ENCODE measurements at regions not wholly inside any gene's neighbourhood (a gene's known extent, or its start where the extent isn't known, plus 50 kb on each side); places are given as distances from the start of the nearest gene placed in this dataset.

DNA sequence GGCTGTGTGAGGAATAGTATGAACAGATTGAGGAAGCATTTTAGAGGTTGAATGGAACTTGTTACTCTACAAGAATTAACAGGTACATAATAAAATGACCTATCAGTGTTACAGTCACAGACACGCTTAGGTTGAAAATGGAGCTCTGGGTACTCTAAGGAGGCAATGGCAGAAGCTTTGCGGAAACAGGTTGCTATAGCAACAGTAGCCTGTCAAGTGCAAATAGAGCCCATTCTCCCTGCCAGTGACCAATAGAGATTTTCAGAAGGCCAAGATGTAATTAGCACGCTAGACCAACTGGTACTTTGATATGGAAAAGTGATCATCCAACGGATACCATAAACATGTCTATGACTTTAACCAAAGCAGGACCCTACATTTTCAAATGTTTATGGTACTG lies 148.5 kb upstream of the FREM2 start:
- H3K27me3 Mint-ChIP-seq (ENCODE audit: low read depth in 3 of 3) = peaks cover 0 to 2% (median 0%) of the 10 kb centered on the region in 3 donors
- Histone ChIP-seq H2AFZ (ENCODE audit: insufficient read depth, low read depth, low read length, poor library complexity, severe bottlenecking) (no peak overlapping the region), H4K20me1 (ENCODE audit: insufficient read depth, low read length) (no peaks in the 10 kb centered on the region), H3K9ac (ENCODE audit: insufficient read depth, low read length, poor library complexity, severe bottlenecking) (no peak overlapping the region), H3K27me3 (ENCODE audit: control insufficient read depth in 2 of 2, insufficient read depth in 2 of 2, low read length in 2 of 2) (no peaks in the 10 kb centered on the region), H3K79me2 (ENCODE audit: insufficient read depth, low read length) (no peaks in the 10 kb centered on the region), H3K27ac (ENCODE audit: low read depth in 1 of 2, low read length in 2 of 2) (no peak overlapping the region), H3K9me3 (replicated peaks in 1 of 2; ENCODE audit: control insufficient read depth in 1 of 2, insufficient read depth in 1 of 2, low read length in 2 of 2) (no peaks in the 10 kb centered on the region), H3K4me3 (replicated peaks in 1 of 3; ENCODE audit: low read depth in 2 of 3, low read length in 3 of 3) (no peak overlapping the region), H3K4me2 (replicated peaks; ENCODE audit: extremely low read depth, low read length, poor library complexity, severe bottlenecking) (no peak overlapping the region), H3K36me3 (replicated peaks in 1 of 2; ENCODE audit: control insufficient read depth in 1 of 2, insufficient read depth in 2 of 2, low read length in 2 of 2) (no peaks in the 10 kb centered on the region), H3K4me1 (ENCODE audit: control insufficient read depth in 1 of 2, insufficient read depth in 2 of 2, low read length in 2 of 2) (no peaks in the 10 kb centered on the region)
- intact Hi-C loops (cut with micrococcal nuclease) = no loop called here
- no peaks in the 10 kb centered on the region for H3K36me3 Mint-ChIP-seq
- no peak for DNase-seq
- TF ChIP-seq, protein P1, sequence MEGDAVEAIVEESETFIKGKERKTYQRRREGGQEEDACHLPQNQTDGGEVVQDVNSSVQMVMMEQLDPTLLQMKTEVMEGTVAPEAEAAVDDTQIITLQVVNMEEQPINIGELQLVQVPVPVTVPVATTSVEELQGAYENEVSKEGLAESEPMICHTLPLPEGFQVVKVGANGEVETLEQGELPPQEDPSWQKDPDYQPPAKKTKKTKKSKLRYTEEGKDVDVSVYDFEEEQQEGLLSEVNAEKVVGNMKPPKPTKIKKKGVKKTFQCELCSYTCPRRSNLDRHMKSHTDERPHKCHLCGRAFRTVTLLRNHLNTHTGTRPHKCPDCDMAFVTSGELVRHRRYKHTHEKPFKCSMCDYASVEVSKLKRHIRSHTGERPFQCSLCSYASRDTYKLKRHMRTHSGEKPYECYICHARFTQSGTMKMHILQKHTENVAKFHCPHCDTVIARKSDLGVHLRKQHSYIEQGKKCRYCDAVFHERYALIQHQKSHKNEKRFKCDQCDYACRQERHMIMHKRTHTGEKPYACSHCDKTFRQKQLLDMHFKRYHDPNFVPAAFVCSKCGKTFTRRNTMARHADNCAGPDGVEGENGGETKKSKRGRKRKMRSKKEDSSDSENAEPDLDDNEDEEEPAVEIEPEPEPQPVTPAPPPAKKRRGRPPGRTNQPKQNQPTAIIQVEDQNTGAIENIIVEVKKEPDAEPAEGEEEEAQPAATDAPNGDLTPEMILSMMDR (IDR thresholded peaks at IDR 0.05) = no peak
- no peaks in the 10 kb centered on the region for H3K4me1 Mint-ChIP-seq
- WGBS (ENCODE audit: insufficient coverage) = 0% methylated on average over 1 of the region's 4 CpGs
- H3K9me3 Mint-ChIP-seq = peaks cover 0 to 3% (median 0%) of the 10 kb centered on the region in 7 donors
- no peak overlapping the region for H3K4me3 Mint-ChIP-seq
- H3K27ac Mint-ChIP-seq = no peak overlapping the region

DNA sequence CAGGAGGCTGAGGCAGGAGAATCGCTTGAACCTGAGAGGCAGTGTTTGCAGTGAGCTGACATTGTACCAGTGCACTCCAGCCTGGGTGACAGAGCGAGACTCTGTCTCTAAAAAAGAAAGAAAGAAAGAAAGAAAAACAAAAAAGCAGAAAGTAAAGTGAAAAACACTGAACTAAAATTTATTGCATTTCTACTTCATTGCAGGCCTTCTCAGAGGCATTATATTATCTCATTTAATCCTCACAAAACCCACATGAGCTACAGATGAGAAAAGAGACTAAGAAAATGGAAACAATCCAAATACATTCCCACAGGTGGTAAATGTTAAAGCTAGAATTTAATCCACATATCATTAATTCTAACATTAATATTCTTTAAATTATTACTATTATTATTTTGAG lies 147.2 kb upstream of the FREM2 start:
- no peak overlapping the region for H3K9ac ChIP-seq (ENCODE audit: insufficient read depth, low read length, poor library complexity, severe bottlenecking)
- no peaks in the 10 kb centered on the region for H3K79me2 ChIP-seq (ENCODE audit: insufficient read depth, low read length)
- H3K27me3 ChIP-seq (ENCODE audit: control insufficient read depth in 2 of 2, insufficient read depth in 2 of 2, low read length in 2 of 2) = no peaks in the 10 kb centered on the region
- no peaks in the 10 kb centered on the region for H3K27me3 Mint-ChIP-seq (ENCODE audit: low read depth in 3 of 3)
- intact Hi-C loops (cut with micrococcal nuclease) = no loop called here
- H3K27ac ChIP-seq (ENCODE audit: low read depth in 1 of 2, low read length in 2 of 2) = no peak overlapping the region
- no peak overlapping the region for H3K4me3 ChIP-seq (replicated peaks in 1 of 3; ENCODE audit: low read depth in 2 of 3, low read length in 3 of 3)
- H3K9me3 ChIP-seq (replicated peaks in 1 of 2; ENCODE audit: control insufficient read depth in 1 of 2, insufficient read depth in 1 of 2, low read length in 2 of 2) = no peaks in the 10 kb centered on the region
- H2AFZ ChIP-seq (ENCODE audit: insufficient read depth, low read depth, low read length, poor library complexity, severe bottlenecking) = no peak overlapping the region
- no peak overlapping the region for H3K27ac Mint-ChIP-seq
- H3K9me3 Mint-ChIP-seq = peaks cover 0 to 3% (median 0%) of the 10 kb centered on the region in 7 donors
- no peaks in the 10 kb centered on the region for H3K4me1 ChIP-seq (ENCODE audit: control insufficient read depth in 1 of 2, insufficient read depth in 2 of 2, low read length in 2 of 2)
- no peak for DNase-seq
- TF ChIP-seq, protein P1 (IDR thresholded peaks at IDR 0.05) = no peak
- no peak overlapping the region for H3K4me2 ChIP-seq (replicated peaks; ENCODE audit: extremely low read depth, low read length, poor library complexity, severe bottlenecking)
- H3K4me3 Mint-ChIP-seq = no peak overlapping the region
- H3K36me3 Mint-ChIP-seq = no peaks in the 10 kb centered on the region
- H3K36me3 ChIP-seq (replicated peaks in 1 of 2; ENCODE audit: control insufficient read depth in 1 of 2, insufficient read depth in 2 of 2, low read length in 2 of 2) = no peaks in the 10 kb centered on the region
- WGBS (ENCODE audit: insufficient coverage) = no CpG with 5 or more reads among the region's 2 CpGs
- H4K20me1 ChIP-seq (ENCODE audit: insufficient read depth, low read length) = no peaks in the 10 kb centered on the region
- no peaks in the 10 kb centered on the region for H3K4me1 Mint-ChIP-seq
